ENCODE measurements at regions not wholly inside any gene's neighbourhood (a gene's known extent, or its start where the extent isn't known, plus 50 kb on each side); places are given as distances from the start of the nearest gene placed in this dataset.

DNA sequence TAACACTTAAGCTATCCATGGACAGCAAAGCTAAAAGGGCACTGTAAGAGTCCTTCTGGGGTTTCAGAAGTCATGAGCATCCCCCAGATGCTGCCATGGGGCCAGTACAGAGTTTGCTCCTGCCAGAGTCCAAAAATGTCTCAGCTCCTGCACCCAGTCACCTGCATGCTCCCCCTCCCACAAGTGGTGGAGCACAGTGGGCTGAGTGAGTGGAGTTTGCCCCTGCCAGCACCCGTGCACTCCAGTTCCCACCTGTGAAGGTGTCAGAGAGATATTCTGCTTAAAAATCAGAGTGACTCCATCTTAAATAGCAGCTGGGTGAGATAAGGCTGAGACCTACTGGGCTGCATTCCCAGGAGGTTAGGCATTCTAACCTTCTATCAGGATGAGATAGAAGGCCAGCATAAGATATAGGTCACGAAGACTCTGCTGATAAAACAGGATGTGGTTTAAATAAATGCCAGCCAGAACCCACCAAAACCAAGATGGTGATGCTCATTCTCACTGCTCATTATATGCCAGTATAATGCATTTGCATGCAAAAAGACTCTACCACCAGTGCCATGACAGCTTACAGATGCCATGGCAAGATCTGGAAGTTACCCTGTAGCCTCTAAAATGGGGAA is 140.1 kb upstream of the ZNF92 start:
- H3F3A ChIP-seq (ENCODE audit: insufficient read depth, low read length) = no peaks in the 10 kb centered on the region
- TF ChIP-seq EZH2 (IDR thresholded peaks at IDR 0.05; ENCODE audit: borderline replicate concordance, low read length) = no peak
- TF ChIP-seq, protein P1, sequence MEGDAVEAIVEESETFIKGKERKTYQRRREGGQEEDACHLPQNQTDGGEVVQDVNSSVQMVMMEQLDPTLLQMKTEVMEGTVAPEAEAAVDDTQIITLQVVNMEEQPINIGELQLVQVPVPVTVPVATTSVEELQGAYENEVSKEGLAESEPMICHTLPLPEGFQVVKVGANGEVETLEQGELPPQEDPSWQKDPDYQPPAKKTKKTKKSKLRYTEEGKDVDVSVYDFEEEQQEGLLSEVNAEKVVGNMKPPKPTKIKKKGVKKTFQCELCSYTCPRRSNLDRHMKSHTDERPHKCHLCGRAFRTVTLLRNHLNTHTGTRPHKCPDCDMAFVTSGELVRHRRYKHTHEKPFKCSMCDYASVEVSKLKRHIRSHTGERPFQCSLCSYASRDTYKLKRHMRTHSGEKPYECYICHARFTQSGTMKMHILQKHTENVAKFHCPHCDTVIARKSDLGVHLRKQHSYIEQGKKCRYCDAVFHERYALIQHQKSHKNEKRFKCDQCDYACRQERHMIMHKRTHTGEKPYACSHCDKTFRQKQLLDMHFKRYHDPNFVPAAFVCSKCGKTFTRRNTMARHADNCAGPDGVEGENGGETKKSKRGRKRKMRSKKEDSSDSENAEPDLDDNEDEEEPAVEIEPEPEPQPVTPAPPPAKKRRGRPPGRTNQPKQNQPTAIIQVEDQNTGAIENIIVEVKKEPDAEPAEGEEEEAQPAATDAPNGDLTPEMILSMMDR (IDR thresholded peaks at IDR 0.05; ENCODE audit: low read length) = no peak
- no peak overlapping the region for H3K4me2 ChIP-seq (ENCODE audit: low read length)

DNA sequence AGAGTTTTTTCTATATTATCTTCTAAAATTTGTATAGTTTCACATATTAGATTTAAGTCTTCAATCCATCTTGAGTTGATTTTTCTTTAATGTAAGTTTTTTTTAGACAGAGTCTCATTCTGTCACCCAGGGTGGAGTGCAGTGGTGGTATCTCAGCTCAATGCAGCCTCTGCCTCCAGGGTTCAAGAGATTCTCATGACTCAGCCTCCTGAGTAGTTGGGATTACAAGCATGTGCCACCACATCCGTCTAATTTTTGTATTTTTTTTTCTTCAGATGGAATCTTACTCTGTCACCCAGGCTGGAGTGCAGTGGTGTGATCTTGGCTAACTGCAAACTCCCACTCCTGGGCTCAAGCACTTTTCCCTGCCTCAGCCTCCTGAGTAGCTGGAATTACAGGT is 143.4 kb upstream of the ZNF92 start:
- TF ChIP-seq EZH2 (IDR thresholded peaks at IDR 0.05; ENCODE audit: borderline replicate concordance, low read length) = no peak
- TF ChIP-seq, protein P1 (IDR thresholded peaks at IDR 0.05; ENCODE audit: low read length) = no peak
- Histone ChIP-seq H2AFZ (ENCODE audit: low read length) (no peak overlapping the region), H3K79me2 (ENCODE audit: insufficient read depth, low read length) (no peaks in the 10 kb centered on the region), H3K4me3 (ENCODE audit: low read depth, low read length, poor library complexity, severe bottlenecking) (no peak overlapping the region), H3K27ac (ENCODE audit: low read depth, low read length, poor library complexity, severe bottlenecking) (no peak overlapping the region), H4K20me1 (ENCODE audit: insufficient read depth, low read length) (no peaks in the 10 kb centered on the region), H3K4me1 (ENCODE audit: insufficient read depth, low read length, severe bottlenecking) (no peaks in the 10 kb centered on the region), H3F3A (ENCODE audit: insufficient read depth, low read length) (no peaks in the 10 kb centered on the region), H3K9me2 (ENCODE audit: low read depth, low read length) (no peaks in the 10 kb centered on the region), H3K27me3 (ENCODE audit: insufficient read depth, low read length) (no peaks in the 10 kb centered on the region; the same call in 1 of the 2 replicates), H3K36me3 (ENCODE audit: insufficient read depth, low read length) (no peaks in the 10 kb centered on the region), H3K9me3 (ENCODE audit: low read length) (no peaks in the 10 kb centered on the region), H3K9ac (ENCODE audit: low read length) (no peak overlapping the region), H3K4me2 (ENCODE audit: low read length) (no peak overlapping the region)

More for the DNA sequence above, 140.1 kb upstream of the ZNF92 start:
- no peaks in the 10 kb centered on the region for H3K9me3 ChIP-seq (ENCODE audit: low read length)
- no peak overlapping the region for H3K27ac ChIP-seq (ENCODE audit: low read depth, low read length, poor library complexity, severe bottlenecking)
- no peak overlapping the region for H3K4me3 ChIP-seq (ENCODE audit: low read depth, low read length, poor library complexity, severe bottlenecking)
- no peak overlapping the region for H3K9ac ChIP-seq (ENCODE audit: low read length)
- no peaks in the 10 kb centered on the region for H3K4me1 ChIP-seq (ENCODE audit: insufficient read depth, low read length, severe bottlenecking)
- H3K36me3 ChIP-seq (ENCODE audit: insufficient read depth, low read length) = no peaks in the 10 kb centered on the region
- H4K20me1 ChIP-seq (ENCODE audit: insufficient read depth, low read length) = no peaks in the 10 kb centered on the region
- no peak overlapping the region for H2AFZ ChIP-seq (ENCODE audit: low read length)
- H3K9me2 ChIP-seq (ENCODE audit: low read depth, low read length) = no peaks in the 10 kb centered on the region
- H3K27me3 ChIP-seq (ENCODE audit: insufficient read depth, low read length) = peaks cover 7% of the 10 kb centered on the region; the same call in 1 of the 2 replicates
- no peaks in the 10 kb centered on the region for H3K79me2 ChIP-seq (ENCODE audit: insufficient read depth, low read length)

DNA sequence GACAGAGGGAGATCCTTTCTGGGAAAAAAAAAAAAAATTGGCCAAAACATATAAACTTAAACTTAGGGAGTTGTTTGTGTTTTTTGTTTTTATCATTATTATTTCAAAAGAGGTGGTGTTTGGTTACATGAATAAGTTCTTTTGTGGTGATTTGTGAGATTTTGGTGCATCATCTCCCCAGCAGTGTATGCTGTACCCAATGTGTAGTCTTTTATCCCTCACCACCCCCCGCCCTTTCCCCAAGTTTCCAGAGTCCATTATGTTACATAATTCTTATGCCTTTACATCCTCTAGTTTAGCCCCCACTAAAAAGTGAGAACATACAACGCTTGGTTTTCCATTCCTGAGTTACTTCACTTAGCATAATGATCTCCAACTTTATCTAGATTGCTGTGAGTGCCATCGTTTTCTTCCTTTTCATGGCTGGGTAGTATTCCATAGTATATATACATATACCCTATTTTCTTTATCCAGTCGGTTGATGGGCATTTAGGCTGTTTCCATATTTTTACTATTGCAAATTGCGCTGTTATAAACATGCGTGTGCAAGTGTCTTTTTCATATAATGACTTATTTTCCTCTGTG is 148.1 kb upstream of the ZNF92 start:
- Histone ChIP-seq H3K9me2 (ENCODE audit: low read depth, low read length) (no peaks in the 10 kb centered on the region), H3K36me3 (ENCODE audit: insufficient read depth, low read length) (no peaks in the 10 kb centered on the region), H3K9me3 (ENCODE audit: low read length) (no peaks in the 10 kb centered on the region), H3F3A (ENCODE audit: insufficient read depth, low read length) (no peaks in the 10 kb centered on the region), H3K9ac (ENCODE audit: low read length) (no peak overlapping the region), H3K4me2 (ENCODE audit: low read length) (no peak overlapping the region), H3K27ac (ENCODE audit: low read depth, low read length, poor library complexity, severe bottlenecking) (no peak overlapping the region), H2AFZ (ENCODE audit: low read length) (no peak overlapping the region), H3K27me3 (ENCODE audit: insufficient read depth, low read length) (no peaks in the 10 kb centered on the region), H3K4me3 (ENCODE audit: low read depth, low read length, poor library complexity, severe bottlenecking) (no peak overlapping the region), H3K79me2 (ENCODE audit: insufficient read depth, low read length) (no peaks in the 10 kb centered on the region), H3K4me1 (ENCODE audit: insufficient read depth, low read length, severe bottlenecking) (peaks cover 9% of the 10 kb centered on the region), H4K20me1 (ENCODE audit: insufficient read depth, low read length) (no peaks in the 10 kb centered on the region)
- TF ChIP-seq EZH2 (IDR thresholded peaks at IDR 0.05; ENCODE audit: borderline replicate concordance, low read length) = no peak
- TF ChIP-seq, protein P1 (IDR thresholded peaks at IDR 0.05; ENCODE audit: low read length) = no peak
